ENCODE measurements at regions not wholly inside any gene's neighbourhood (a gene's known extent, or its start where the extent isn't known, plus 50 kb on each side); places are given as distances from the start of the nearest gene placed in this dataset.

GRCh38 chr2:150955231-150955630 is 306.4 kb downstream of the RBM43 start:
- DNase-seq: no peak

GRCh38 chr2:150946831-150947230 is 314.8 kb downstream of the RBM43 start:
- no peak for DNase-seq

GRCh38 chr2:150944315-150944714 is 317.3 kb downstream of the RBM43 start:
- DNase-seq: no peak

GRCh38 chr2:150939087-150939486 is 322.6 kb downstream of the RBM43 start:
- no peak for DNase-seq

- DNase-seq: no peak
These were observed 323.1 kb downstream of the RBM43 start for GRCh38 chr2:150938527-150938926.

- no peak for DNase-seq
These were observed 324.6 kb downstream of the RBM43 start for GRCh38 chr2:150937030-150937429.

GRCh38 chr2:150931451-150931850 is 330.2 kb downstream of the RBM43 start:
- DNase-seq: no peak

- no peak for DNase-seq
These were observed 336.1 kb downstream of the RBM43 start for GRCh38 chr2:150925611-150926010.

- DNase-seq: no peak
These were observed 336.8 kb downstream of the RBM43 start for GRCh38 chr2:150924878-150925277.

GRCh38 chr2:150919901-150920300 is 341.8 kb downstream of the RBM43 start:
- no peak for DNase-seq

- no peak for DNase-seq
These were observed 343.5 kb downstream of the RBM43 start for GRCh38 chr2:150917961-150918713.

GRCh38 chr2:150916467-150917396 is 344.9 kb downstream of the RBM43 start:
- DNase-seq: no peak

GRCh38 chr2:150911766-150912280 is 349.8 kb downstream of the RBM43 start:
- DNase-seq: no peak

GRCh38 chr2:150909613-150910012 is 352.1 kb downstream of the RBM43 start:
- DNase-seq: peak; percentile 13

- no peak for DNase-seq
These were observed 352.6 kb downstream of the RBM43 start for GRCh38 chr2:150909090-150909489.

- DNase-seq: no peak
These were observed 354.2 kb downstream of the RBM43 start for GRCh38 chr2:150907466-150907865.

GRCh38 chr2:150903461-150903860 is 358.2 kb downstream of the RBM43 start:
- no peak for DNase-seq

- no peak for DNase-seq
These were observed 358.6 kb downstream of the RBM43 start for GRCh38 chr2:150903055-150903454.

- DNase-seq: no peak
These were observed 360.8 kb downstream of the RBM43 start for GRCh38 chr2:150900913-150901312.

GRCh38 chr2:150895968-150896367 is 365.7 kb downstream of the RBM43 start:
- DNase-seq: no peak

GRCh38 chr2:150889141-150889540 is 372.5 kb downstream of the RBM43 start:
- no peak for DNase-seq

- no peak for DNase-seq
These were observed 373.3 kb downstream of the RBM43 start for GRCh38 chr2:150888337-150888736.

GRCh38 chr2:150887926-150888325 is 373.7 kb downstream of the RBM43 start:
- DNase-seq: no peak
